H1 (cell line): ENCODE measurements at regions not wholly inside any gene's neighbourhood (a gene's known extent, or its start where the extent isn't known, plus 50 kb on each side); places are given as distances from the start of the nearest gene placed in this dataset.
"Not testable (repeated sequence)": the region's sequence is repeated elsewhere in the genome, so short reads cannot be mapped to it uniquely, and the experiment has no call there.

Experiments used
- CTCF ChIA-PET: fragments of 300-600 bp; sonication (Branson Sonifier 250); formaldehyde crosslinking; loops from one replicate; lab custom pipeline; 2021; ENCODE audit not compliant: partially characterized antibody; lab: Charles Lee
- POLR2A ChIA-PET: fragments of 300-600 bp; sonication (Branson Sonifier 250); formaldehyde crosslinking; loops from one replicate; lab custom pipeline; 2021; ENCODE audit warnings: inconsistent platforms; ENCODE audit not compliant: partially characterized antibody; lab: Charles Lee
- DNase-seq, 2 experiments: peaks; one replicate each; pipeline versions ENCODE4 v3.0.0 to v3.0.0-alpha.2; 2010 to 2022; ENCODE audit warnings: low spot score in 2 of 2, low read depth in 1 of 2, mixed read lengths in 1 of 2
- FAIRE-seq: peaks from 2 replicates; lab custom pipeline; 2011; peaks lifted over from hg19 to GRCh38; lab: Jason Lieb, UNC
- H2AFZ ChIP-seq: 2 replicates; pipeline ENCODE4 v1.8.1; 2012; ENCODE audit warnings: low read length, inconsistent platforms
- H2AK5ac ChIP-seq: 2 replicates; pipeline ENCODE4 v1.6.1; 2013; ENCODE audit warnings: low read depth, low read length
- H2BK120ac ChIP-seq: replicated peaks from 2 replicates; pipeline ENCODE3; 2013; ENCODE audit warnings: low read depth, low read length, inconsistent platforms
- H2BK12ac ChIP-seq: 2 replicates; pipeline ENCODE4 v1.6.1; 2013; ENCODE audit warnings: low read depth, low read length
- H2BK15ac ChIP-seq: 2 replicates; pipeline ENCODE4 v1.6.1; 2013; ENCODE audit warnings: low read length
- H2BK20ac ChIP-seq: 2 replicates; pipeline ENCODE4 v1.6.1; 2013; ENCODE audit warnings: low read length
- H2BK5ac ChIP-seq: 2 replicates; pipeline ENCODE4 v1.6.1; 2013; ENCODE audit warnings: low read depth, low read length
- H3K14ac ChIP-seq: 2 replicates; pipeline ENCODE4 v1.6.1; 2013; ENCODE audit warnings: inconsistent platforms; ENCODE audit not compliant: insufficient read length
- H3K18ac ChIP-seq: 2 replicates; pipeline ENCODE4 v1.6.1; 2013; ENCODE audit warnings: low read length; ENCODE audit errors: extremely low read depth
- H3K23ac ChIP-seq: 2 replicates; pipeline ENCODE4 v1.6.1; 2013; ENCODE audit warnings: inconsistent platforms; ENCODE audit not compliant: insufficient read length
- H3K23me2 ChIP-seq: 2 replicates; pipeline ENCODE4 v1.6.1; 2013; ENCODE audit warnings: low read depth, low read length
- H3K27ac ChIP-seq: 2 replicates; pipeline ENCODE4 v1.6.1; 2011; ENCODE audit warnings: low read depth, low read length, inconsistent platforms
- H3K27me3 ChIP-seq, 4 experiments: replicated peaks in 1 of 4; 1 replicate in 1 of 4; 2 replicates in 3 of 4; pipeline versions ENCODE4 v1.6.1 to v1.8.1; 2011 to 2013; ENCODE audit warnings: low read length in 3 of 4, mild to moderate bottlenecking in 3 of 4, inconsistent platforms in 2 of 4, mixed read lengths in 2 of 4, moderate library complexity in 1 of 4; ENCODE audit not compliant: control insufficient read depth in 3 of 4, insufficient read depth in 3 of 4; ENCODE audit errors: extremely low read depth in 1 of 4
- H3K36me3 ChIP-seq, 4 experiments: 2 replicates each; pipeline versions ENCODE4 v1.6.1 to v1.8.1; 2011 to 2013; ENCODE audit warnings: mild to moderate bottlenecking in 4 of 4, low read length in 3 of 4, moderate library complexity in 2 of 4, control low read depth in 1 of 4, inconsistent platforms in 1 of 4; ENCODE audit not compliant: insufficient read depth in 4 of 4, control insufficient read depth in 2 of 4
- H3K4ac ChIP-seq: replicated peaks from 2 replicates; pipeline ENCODE3; 2013; ENCODE audit warnings: low read length, low read depth, mixed read lengths, inconsistent platforms; ENCODE audit not compliant: insufficient read length
- H3K4me1 ChIP-seq, 4 experiments: replicated peaks in 1 of 4; 1 replicate in 1 of 4; 2 replicates in 3 of 4; pipeline versions ENCODE4 v1.6.1 to v1.8.1; 2011 to 2013; ENCODE audit warnings: low read length in 3 of 4, inconsistent platforms in 2 of 4, mixed read lengths in 1 of 4; ENCODE audit not compliant: insufficient read depth in 4 of 4, control insufficient read depth in 3 of 4
- H3K4me2 ChIP-seq, 2 experiments: 2 replicates each; pipeline versions ENCODE4 v1.6.1 to v1.8.1; 2011 to 2013; ENCODE audit warnings: low read depth in 2 of 2, low read length in 2 of 2, control low read depth in 1 of 2, inconsistent platforms in 1 of 2, mild to moderate bottlenecking in 1 of 2; ENCODE audit not compliant: insufficient read depth in 1 of 2
- H3K4me3 ChIP-seq, 4 experiments: fragments of 200-600, 300-600 bp in 1 of 4; sonication (generic), shearing (Covaris generic), sonication (Bioruptor Twin) in 1 of 4; 2 replicates each; pipeline versions ENCODE4 v1.5.1 to v1.8.1; 2011 to 2016; ENCODE audit warnings: low read length in 4 of 4, low read depth in 3 of 4, control low read depth in 2 of 4, inconsistent platforms in 2 of 4, mild to moderate bottlenecking in 2 of 4, mixed read lengths in 1 of 4, moderate library complexity in 1 of 4; ENCODE audit not compliant: insufficient read depth in 2 of 4; ENCODE audit errors: extremely low read depth in 1 of 4
- H3K56ac ChIP-seq: replicated peaks from 2 replicates; pipeline ENCODE3; 2013; ENCODE audit warnings: low read depth, mild to moderate bottlenecking, mixed read lengths, low read length, inconsistent platforms; ENCODE audit not compliant: insufficient read length
- H3K79me1 ChIP-seq: 2 replicates; pipeline ENCODE4 v1.6.1; 2013; ENCODE audit warnings: low read depth, low read length, control low read depth
- H3K79me2 ChIP-seq, 2 experiments: 2 replicates each; pipeline versions ENCODE4 v1.6.1 to v1.8.1; 2012 to 2013; ENCODE audit warnings: low read length in 2 of 2, mild to moderate bottlenecking in 2 of 2, inconsistent platforms in 1 of 2; ENCODE audit not compliant: insufficient read depth in 2 of 2, control insufficient read depth in 1 of 2
- H3K9ac ChIP-seq, 4 experiments: replicated peaks in 1 of 4; 1 replicate in 1 of 4; 2 replicates in 3 of 4; pipeline versions ENCODE4 v1.6.1 to v1.8.1; 2011 to 2013; ENCODE audit warnings: low read depth in 3 of 4, low read length in 3 of 4, control low read depth in 2 of 4, mild to moderate bottlenecking in 2 of 4, moderate library complexity in 2 of 4, inconsistent platforms in 1 of 4; ENCODE audit errors: extremely low read depth in 1 of 4
- H3K9me3 ChIP-seq, 2 experiments: 2 replicates each; pipeline versions ENCODE4 v1.6.1 to v1.8.1; 2012 to 2013; ENCODE audit warnings: mild to moderate bottlenecking in 2 of 2, moderate library complexity in 2 of 2, control low read depth in 1 of 2, inconsistent platforms in 1 of 2, low read depth in 1 of 2, low read length in 1 of 2, mixed read lengths in 1 of 2; ENCODE audit not compliant: insufficient read depth in 2 of 2
- H4K20me1 ChIP-seq, 2 experiments: replicated peaks in 1 of 2; 2 replicates each; pipeline versions ENCODE3 to v1.8.1; 2011 to 2013; ENCODE audit warnings: inconsistent platforms in 2 of 2, low read length in 2 of 2, mild to moderate bottlenecking in 1 of 2; ENCODE audit not compliant: insufficient read depth in 2 of 2, control insufficient read depth in 1 of 2
- H4K5ac ChIP-seq: 2 replicates; pipeline ENCODE4 v1.6.1; 2013; ENCODE audit warnings: low read length, low read depth, mixed read lengths, inconsistent platforms; ENCODE audit not compliant: insufficient read length
- H4K8ac ChIP-seq: 2 replicates; pipeline ENCODE4 v1.8.0; 2013; ENCODE audit warnings: mild to moderate bottlenecking, moderate library complexity, low read length, inconsistent platforms; ENCODE audit not compliant: insufficient read depth; ENCODE audit errors: extremely low read depth
- H4K91ac ChIP-seq: replicated peaks from 2 replicates; pipeline ENCODE3; 2013; ENCODE audit warnings: low read length, mixed read lengths, inconsistent platforms; ENCODE audit not compliant: insufficient read length
- WGBS, 2 experiments: shearing (Covaris generic) in 1 of 2; methylation state at CpG; one replicate each; pipeline versions ENCODE4 v1.1.6 to v1.1.7; 2013 to 2015; ENCODE audit warnings: low lambda C conversion rate in 2 of 2, mixed read lengths in 2 of 2, inconsistent platforms in 1 of 2, low coverage in 1 of 2, missing lambda C conversion rate in 1 of 2; ENCODE audit not compliant: insufficient replicate concordance in 2 of 2, insufficient coverage in 1 of 2, insufficient read length in 1 of 2; ENCODE audit errors: extremely low coverage in 1 of 2, missing lambda C conversion rate in 1 of 2; 5-methylcytosine and 5-hydroxymethylcytosine counted together

- H2BK15ac ChIP-seq, H4K5ac ChIP-seq, H2AK5ac ChIP-seq, H3K36me3 ChIP-seq, H2BK20ac ChIP-seq, H3K4me2 ChIP-seq, H2BK5ac ChIP-seq, H3K4ac ChIP-seq, H3K27me3 ChIP-seq, H3K79me2 ChIP-seq, H3K18ac ChIP-seq, H4K8ac ChIP-seq, DNase-seq, H3K9me3 ChIP-seq, H2BK120ac ChIP-seq, H3K4me3 ChIP-seq, H3K14ac ChIP-seq, CTCF ChIA-PET, H3K56ac ChIP-seq, H2AFZ ChIP-seq, H3K4me1 ChIP-seq, H3K27ac ChIP-seq, H3K23ac ChIP-seq, H4K20me1 ChIP-seq, FAIRE-seq, H3K79me1 ChIP-seq, H3K23me2 ChIP-seq, POLR2A ChIA-PET, H2BK12ac ChIP-seq, H4K91ac ChIP-seq: not testable (repeated sequence)
- WGBS, 2 experiments: 12 to 100% methylated on average over 4 of the region's 6 CpGs
- peak overlapping the region in 1 of 4 experiments; percentile 50; a peak in 2 of 7 replicates for H3K9ac ChIP-seq
Observed at GRCh38 chr4:49137961-49138360, 151.9 kb downstream of the CWH43 start.

DNA sequence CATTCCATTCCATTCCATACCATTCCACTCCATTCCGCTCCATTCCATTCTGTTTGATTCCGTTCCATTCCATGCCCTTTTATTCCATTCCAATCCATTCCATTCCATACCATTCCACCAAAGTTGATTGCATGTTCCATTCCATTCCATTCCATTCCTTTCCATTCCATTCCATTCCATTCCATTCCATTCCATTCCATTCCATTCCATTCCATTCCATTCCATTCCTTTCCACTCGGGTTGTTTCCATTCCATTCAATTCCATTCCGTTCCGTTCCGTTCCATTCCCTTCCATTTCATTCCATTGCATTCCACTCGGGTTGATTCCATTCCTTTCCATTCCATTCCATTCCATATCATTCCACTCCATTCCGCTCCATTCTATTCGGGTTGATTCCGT lies 152.7 kb downstream of the CWH43 start:
- WGBS, 2 experiments: 65% methylated on average over 2 of the region's 10 CpGs; no CpG with 5 or more reads in 1 of the 2 experiments
- H2BK120ac ChIP-seq, H3K27ac ChIP-seq, H4K8ac ChIP-seq, H4K5ac ChIP-seq, H3K36me3 ChIP-seq, H3K79me1 ChIP-seq, H3K4me2 ChIP-seq, H2AK5ac ChIP-seq, H3K4me3 ChIP-seq, H4K91ac ChIP-seq, H2BK15ac ChIP-seq, H3K4ac ChIP-seq, H2BK20ac ChIP-seq, H3K14ac ChIP-seq, FAIRE-seq, H3K23ac ChIP-seq, H3K27me3 ChIP-seq, H2BK12ac ChIP-seq, DNase-seq, H3K9ac ChIP-seq, POLR2A ChIA-PET, H3K56ac ChIP-seq, H2AFZ ChIP-seq, H3K4me1 ChIP-seq, H2BK5ac ChIP-seq, H4K20me1 ChIP-seq, H3K23me2 ChIP-seq, H3K79me2 ChIP-seq, H3K18ac ChIP-seq, CTCF ChIA-PET: not testable (repeated sequence)
- peaks cover 0 to 14% of the 10 kb centered on the region in 2 experiments; a peak in 2 of 4 replicates for H3K9me3 ChIP-seq
